ENCODE measurements at regions not wholly inside any gene's neighbourhood (a gene's known extent, or its start where the extent isn't known, plus 50 kb on each side); places are given as distances from the start of the nearest gene placed in this dataset.

DNA sequence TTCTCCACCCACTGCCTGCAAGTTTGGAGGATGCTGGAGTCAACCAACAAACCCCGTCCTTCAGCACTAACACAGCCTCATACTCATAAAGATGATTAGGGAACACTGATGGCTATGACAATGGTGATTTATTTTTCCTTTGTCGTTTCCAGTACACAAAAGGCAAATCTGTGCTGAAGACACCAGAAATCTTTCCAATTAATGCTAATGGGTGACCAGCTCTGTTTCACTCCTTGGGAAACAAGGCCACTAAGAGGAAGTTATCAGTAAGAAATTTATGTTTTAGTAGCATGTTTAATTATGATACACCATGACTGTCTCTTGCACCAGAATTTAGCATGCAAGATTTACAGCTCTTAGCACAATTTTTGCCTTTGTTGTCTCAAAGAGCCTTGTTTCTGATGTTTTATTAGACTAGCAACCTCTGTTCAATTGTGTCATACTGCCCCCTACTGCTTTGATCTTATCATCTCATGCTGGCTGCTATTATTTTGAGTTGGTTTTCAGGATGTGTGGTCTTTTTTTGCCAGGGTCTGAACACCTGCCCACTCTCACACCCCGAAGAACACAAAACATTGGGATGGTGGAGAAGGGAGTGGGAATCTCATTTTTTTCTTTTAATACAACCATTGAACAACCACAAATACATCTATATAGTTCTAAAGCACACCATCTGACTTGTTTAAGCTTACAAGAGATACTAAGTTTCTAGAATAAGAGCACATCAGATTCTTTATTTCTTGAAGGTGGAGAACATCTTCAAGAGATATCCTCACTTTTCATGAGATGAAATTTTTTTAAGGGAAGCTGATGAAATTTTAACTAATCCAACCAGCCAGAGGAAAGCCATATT lies 160.9 kb downstream of the SPTSSA start:
- DNase-seq = no peak
- H3K27ac ChIP-seq (replicated peaks) = no peak overlapping the region
- H3K27me3 ChIP-seq (ENCODE audit: low read depth) = no peaks in the 10 kb centered on the region
- intact Hi-C loops (cut with micrococcal nuclease) = loop anchor here (5.0 kb wide), 1 partner anchor 464 kb away; no protein-coding TSS in a partner anchor
- no peaks in the 10 kb centered on the region for H3K9me3 ChIP-seq (replicated peaks)
- no peak overlapping the region for H3K4me3 ChIP-seq
- H3K36me3 ChIP-seq = no peaks in the 10 kb centered on the region
- TF ChIP-seq, protein P1, sequence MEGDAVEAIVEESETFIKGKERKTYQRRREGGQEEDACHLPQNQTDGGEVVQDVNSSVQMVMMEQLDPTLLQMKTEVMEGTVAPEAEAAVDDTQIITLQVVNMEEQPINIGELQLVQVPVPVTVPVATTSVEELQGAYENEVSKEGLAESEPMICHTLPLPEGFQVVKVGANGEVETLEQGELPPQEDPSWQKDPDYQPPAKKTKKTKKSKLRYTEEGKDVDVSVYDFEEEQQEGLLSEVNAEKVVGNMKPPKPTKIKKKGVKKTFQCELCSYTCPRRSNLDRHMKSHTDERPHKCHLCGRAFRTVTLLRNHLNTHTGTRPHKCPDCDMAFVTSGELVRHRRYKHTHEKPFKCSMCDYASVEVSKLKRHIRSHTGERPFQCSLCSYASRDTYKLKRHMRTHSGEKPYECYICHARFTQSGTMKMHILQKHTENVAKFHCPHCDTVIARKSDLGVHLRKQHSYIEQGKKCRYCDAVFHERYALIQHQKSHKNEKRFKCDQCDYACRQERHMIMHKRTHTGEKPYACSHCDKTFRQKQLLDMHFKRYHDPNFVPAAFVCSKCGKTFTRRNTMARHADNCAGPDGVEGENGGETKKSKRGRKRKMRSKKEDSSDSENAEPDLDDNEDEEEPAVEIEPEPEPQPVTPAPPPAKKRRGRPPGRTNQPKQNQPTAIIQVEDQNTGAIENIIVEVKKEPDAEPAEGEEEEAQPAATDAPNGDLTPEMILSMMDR (IDR thresholded peaks at IDR 0.05; ENCODE audit: borderline replicate concordance) = peak; percentile 73
- H3K4me1 ChIP-seq = peaks cover 6% of the 10 kb centered on the region

DNA sequence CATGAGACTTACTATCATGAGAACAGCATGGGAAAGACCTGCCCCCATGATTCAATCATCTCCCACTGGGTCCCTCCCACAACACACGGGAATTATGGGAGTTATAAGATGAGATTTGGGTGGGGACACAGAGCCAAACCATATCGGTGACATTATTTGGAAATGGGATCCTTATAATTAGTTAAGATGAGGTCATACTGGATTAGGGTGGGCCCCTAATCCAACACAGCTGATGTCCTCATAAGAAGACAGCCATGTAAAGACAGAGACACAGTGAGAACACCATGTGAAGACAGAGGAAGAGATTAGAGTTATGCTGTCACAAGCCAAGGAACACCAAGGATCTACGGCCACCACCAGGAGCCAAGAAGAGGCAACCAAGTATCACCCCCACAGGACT lies 161.7 kb downstream of the SPTSSA start:
- no peaks in the 10 kb centered on the region for H3K36me3 ChIP-seq
- peaks cover 6% of the 10 kb centered on the region for H3K4me1 ChIP-seq
- no peaks in the 10 kb centered on the region for H3K27me3 ChIP-seq (ENCODE audit: low read depth)
- no peaks in the 10 kb centered on the region for H3K9me3 ChIP-seq (replicated peaks)
- no peak overlapping the region for H3K27ac ChIP-seq (replicated peaks)
- H3K4me3 ChIP-seq = no peak overlapping the region
- DNase-seq = no peak
- intact Hi-C loops (cut with micrococcal nuclease) = loop anchor here (5.0 kb wide), 1 partner anchor 463 kb away; no protein-coding TSS in a partner anchor
- TF ChIP-seq, protein P1 (IDR thresholded peaks at IDR 0.05; ENCODE audit: borderline replicate concordance) = no peak

DNA sequence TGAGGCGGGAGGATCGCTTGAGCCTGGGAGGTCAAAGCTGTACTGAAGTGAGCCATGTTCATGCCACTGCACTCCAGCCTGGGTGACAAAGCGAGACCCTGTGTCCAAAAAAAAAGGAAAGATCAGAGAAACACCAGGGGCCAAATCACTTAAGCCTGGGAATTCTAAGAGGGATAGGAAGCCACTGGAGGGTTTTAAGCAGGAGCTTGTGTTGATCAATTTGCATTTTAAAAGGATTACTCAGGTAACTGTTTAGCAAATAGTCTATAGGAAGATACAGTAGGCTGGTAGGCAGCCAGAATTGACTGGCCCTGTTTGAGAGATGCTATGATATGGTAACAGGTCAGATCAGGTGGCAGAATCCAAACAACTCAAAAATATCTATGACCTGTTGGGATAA lies 162.7 kb downstream of the SPTSSA start:
- Histone ChIP-seq H3K4me1 (peaks cover 6% of the 10 kb centered on the region), H3K27ac (replicated peaks) (no peak overlapping the region)
- intact Hi-C loops (cut with micrococcal nuclease) = no loop called here

DNA sequence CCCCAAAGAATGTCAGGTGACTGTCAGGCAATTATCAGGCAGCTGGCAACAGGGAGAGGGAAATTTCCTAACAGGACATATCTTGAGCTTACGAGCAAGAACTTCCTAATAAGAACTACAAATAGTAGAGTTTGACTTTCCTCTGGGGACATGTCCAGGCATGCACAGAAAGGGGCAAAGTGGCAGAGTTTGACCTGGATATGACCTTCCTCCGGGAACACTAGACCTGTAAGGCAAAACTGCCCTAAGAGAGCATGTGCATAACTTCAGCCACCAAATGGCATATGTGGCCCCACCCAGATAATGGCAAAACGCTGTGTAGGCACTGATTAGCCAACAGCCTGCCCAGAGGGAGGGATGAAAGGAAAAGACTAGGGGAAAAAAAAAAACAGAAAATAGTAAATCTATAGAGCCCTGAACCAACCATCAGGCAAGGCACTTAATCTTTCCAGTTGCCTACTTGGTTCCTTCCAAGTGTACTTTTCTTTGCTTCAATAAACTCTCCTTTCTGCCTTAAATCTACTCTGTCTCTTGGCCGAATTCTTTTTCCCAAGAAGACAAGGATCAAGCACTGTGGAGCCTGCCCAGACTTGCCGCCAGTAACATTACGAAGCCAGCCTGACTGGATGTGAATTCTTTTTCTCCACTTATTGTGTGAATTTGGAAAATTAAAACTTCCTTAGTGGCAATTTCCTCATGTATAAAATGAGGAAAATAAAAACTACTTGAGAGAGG lies 164.1 kb downstream of the SPTSSA start:
- no peak overlapping the region for H3K4me3 ChIP-seq
- H3K27ac ChIP-seq (replicated peaks) = no peak overlapping the region
- H3K9me3 ChIP-seq (replicated peaks) = no peaks in the 10 kb centered on the region
- DNase-seq = no peak
- TF ChIP-seq, protein P1 (IDR thresholded peaks at IDR 0.05; ENCODE audit: borderline replicate concordance) = no peak
- no peaks in the 10 kb centered on the region for H3K27me3 ChIP-seq (ENCODE audit: low read depth)
- no peaks in the 10 kb centered on the region for H3K36me3 ChIP-seq
- intact Hi-C loops (cut with micrococcal nuclease) = no loop called here
- H3K4me1 ChIP-seq = peaks cover 6% of the 10 kb centered on the region

More for the DNA sequence above, 162.7 kb downstream of the SPTSSA start:
- Histone ChIP-seq H3K36me3 (no peaks in the 10 kb centered on the region), H3K27me3 (ENCODE audit: low read depth) (no peaks in the 10 kb centered on the region), H3K4me3 (no peak overlapping the region), H3K9me3 (replicated peaks) (no peaks in the 10 kb centered on the region)
- no peak for DNase-seq
- TF ChIP-seq, protein P1 (IDR thresholded peaks at IDR 0.05; ENCODE audit: borderline replicate concordance) = no peak

DNA sequence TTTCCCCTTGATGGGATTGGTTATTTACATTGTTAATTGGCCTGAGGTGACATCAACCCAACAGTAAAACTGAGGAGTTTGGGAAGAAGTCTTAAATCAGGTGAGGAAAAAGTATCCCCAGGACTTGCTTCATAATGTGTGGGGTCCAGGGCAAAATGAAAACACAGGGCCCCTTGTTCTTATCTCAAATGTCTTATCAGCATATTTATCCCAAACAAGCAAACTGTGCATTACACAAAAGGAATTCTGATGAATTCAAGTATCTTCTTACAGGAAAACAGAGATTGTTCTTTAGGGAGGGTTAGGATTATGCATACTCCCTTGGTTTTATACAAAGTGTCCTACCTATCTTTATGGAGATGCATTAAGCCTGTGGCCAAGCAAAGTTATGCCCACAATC lies 178.4 kb downstream of the SPTSSA start:
- Histone ChIP-seq H3K27me3 (ENCODE audit: low read depth) (no peaks in the 10 kb centered on the region), H3K4me1 (no peaks in the 10 kb centered on the region), H3K9me3 (replicated peaks) (peaks cover 14% of the 10 kb centered on the region), H3K27ac (replicated peaks) (no peak overlapping the region), H3K4me3 (no peak overlapping the region), H3K36me3 (no peaks in the 10 kb centered on the region)
- intact Hi-C loops (cut with micrococcal nuclease) = no loop called here
- TF ChIP-seq, protein P1 (IDR thresholded peaks at IDR 0.05; ENCODE audit: borderline replicate concordance) = no peak
- no peak for DNase-seq

All from left ventricle myocardium inferior (tissue), 1 donor.